Activated CD4-positive, alpha-beta T cell treated with anti-CD3 and anti-CD28 coated beads, Interleukin-2, amount 10 ng/mL, durations not matched to agents 7 days and 5 days (primary cell): ENCODE measurements at regions not wholly inside any gene's neighbourhood (a gene's known extent, or its start where the extent isn't known, plus 50 kb on each side); places are given as distances from the start of the nearest gene placed in this dataset.
A peak's percentile ranks its signal among the peaks of the same experiment; 100 is the strongest.

Experiments used
- CTCF ChIA-PET: fragments of 350-600 bp; sonication (Branson Sonifier 250); formaldehyde crosslinking; loops from one replicate; lab custom pipeline; 2021; ENCODE audit warnings: antibody characterized with exemption; lab: Charles Lee
- POLR2A ChIA-PET: fragments of 350-600 bp; sonication (Branson Sonifier 250); formaldehyde crosslinking; loops from one replicate; lab custom pipeline; 2021; ENCODE audit warnings: antibody characterized with exemption; lab: Charles Lee
- DNase-seq: peaks from one replicate; pipeline ENCODE4 v3.0.0-alpha.2; 2020
- H3K27ac Mint-ChIP-seq: one replicate; pipeline ENCODE4 v1.8.0; 2021; ENCODE audit warnings: mild to moderate bottlenecking, moderate library complexity, mixed read lengths
- H3K27me3 Mint-ChIP-seq: one replicate; pipeline ENCODE4 v1.8.0; 2021; ENCODE audit warnings: mixed read lengths
- H3K36me3 Mint-ChIP-seq: one replicate; pipeline ENCODE4 v1.8.0; 2021; ENCODE audit warnings: low read depth, mixed read lengths
- H3K4me1 Mint-ChIP-seq: one replicate; pipeline ENCODE4 v1.8.0; 2021; ENCODE audit warnings: mixed read lengths
- H3K4me3 Mint-ChIP-seq: one replicate; pipeline ENCODE4 v1.8.0; 2021; ENCODE audit warnings: mild to moderate bottlenecking, moderate library complexity, mixed read lengths
- H3K9me3 Mint-ChIP-seq: one replicate; pipeline ENCODE4 v1.8.0; 2021; ENCODE audit warnings: mixed read lengths

GRCh38 chr15:60110909-60111308, 106.8 kb downstream of the FOXB1 start:
- no peaks in the 10 kb centered on the region for H3K36me3 Mint-ChIP-seq
- peaks cover 2% of the 10 kb centered on the region for H3K4me1 Mint-ChIP-seq
- peaks cover 10% of the 10 kb centered on the region for H3K9me3 Mint-ChIP-seq
- POLR2A ChIA-PET, result no interaction called here
- no peak overlapping the region for H3K4me3 Mint-ChIP-seq
- H3K27me3 Mint-ChIP-seq, result peaks cover 7% of the 10 kb centered on the region
- CTCF ChIA-PET, result interaction anchor here (0.5 kb wide), 1 partner anchor 59 kb away, joined by 3 read pairs; no protein-coding TSS in a partner anchor
- DNase-seq, result no peak
- no peak overlapping the region for H3K27ac Mint-ChIP-seq

DNA sequence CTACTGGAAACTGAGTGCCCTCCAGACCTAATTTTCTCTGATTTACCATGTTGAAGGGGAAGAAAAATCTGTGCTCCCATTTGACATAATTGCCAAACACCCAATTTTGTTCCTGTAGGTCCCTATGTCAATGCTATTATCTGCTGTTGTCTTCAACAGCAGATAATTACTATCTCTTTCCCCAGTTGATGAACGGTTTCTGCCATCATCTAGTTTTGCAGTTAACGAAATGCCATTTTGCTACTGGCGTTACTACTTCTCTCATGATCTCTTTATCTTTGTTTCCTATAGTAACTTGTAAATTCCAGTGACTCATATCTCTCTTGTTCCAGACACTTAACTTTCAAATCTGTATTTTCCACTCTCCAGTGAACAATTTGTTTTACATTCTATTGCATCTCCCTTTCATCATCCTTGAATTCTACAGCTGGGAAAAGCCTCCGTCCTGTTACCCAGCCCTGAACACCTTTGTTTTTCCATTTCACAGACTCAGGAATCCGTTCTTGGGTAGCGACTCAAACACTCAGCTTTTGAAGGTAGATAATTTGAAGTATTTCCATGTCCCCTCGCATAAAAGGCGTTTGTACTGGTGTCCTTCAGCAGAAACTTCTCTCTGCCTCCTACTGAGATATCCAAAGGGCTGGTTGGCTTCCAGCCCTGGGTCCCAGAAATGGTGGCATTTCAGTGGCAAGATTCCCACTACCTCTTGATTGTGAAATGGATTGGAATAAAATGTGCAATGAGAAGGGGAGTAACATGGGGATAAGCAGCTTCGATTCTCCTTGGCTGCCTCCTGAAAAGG, 111.7 kb downstream of the FOXB1 start:
- no peaks in the 10 kb centered on the region for H3K36me3 Mint-ChIP-seq
- no peaks in the 10 kb centered on the region for H3K9me3 Mint-ChIP-seq
- ChIA-PET POLR2A (no interaction called here), CTCF (interaction anchor here (1.0 to 1.1 kb wide), 2 partner anchors 11 to 44 kb away, joined by 3 read pairs; no protein-coding TSS in a partner anchor)
- peaks cover 2% of the 10 kb centered on the region for H3K27me3 Mint-ChIP-seq
- H3K4me3 Mint-ChIP-seq, result no peak overlapping the region
- no peak for DNase-seq
- peaks cover 14% of the 10 kb centered on the region for H3K4me1 Mint-ChIP-seq
- H3K27ac Mint-ChIP-seq, result no peak overlapping the region

GRCh38 chr15:60116456-60117089, 112.5 kb downstream of the FOXB1 start:
- H3K36me3 Mint-ChIP-seq, result no peaks in the 10 kb centered on the region
- DNase-seq, result no peak
- peaks cover 19% of the 10 kb centered on the region for H3K4me1 Mint-ChIP-seq
- CTCF ChIA-PET, result interaction anchor here (0.6 kb wide), 1 partner anchor 104 kb away, joined by 4 read pairs; no protein-coding TSS in a partner anchor
- H3K4me3 Mint-ChIP-seq, result no peak overlapping the region
- H3K9me3 Mint-ChIP-seq, result no peaks in the 10 kb centered on the region
- H3K27ac Mint-ChIP-seq, result no peak overlapping the region
- POLR2A ChIA-PET, result no interaction called here
- H3K27me3 Mint-ChIP-seq, result peaks cover 2% of the 10 kb centered on the region

- Mint-ChIP-seq H3K9me3 (no peaks in the 10 kb centered on the region), H3K4me3 (no peak overlapping the region), H3K4me1 (peaks cover 31% of the 10 kb centered on the region), H3K27ac (no peak overlapping the region), H3K27me3 (peaks cover 2% of the 10 kb centered on the region), H3K36me3 (no peaks in the 10 kb centered on the region)
- ChIA-PET CTCF (no interaction called here), POLR2A (no interaction called here)
- no peak for DNase-seq
Observed at GRCh38 chr15:60118146-60118545, 114.0 kb downstream of the FOXB1 start.

DNA sequence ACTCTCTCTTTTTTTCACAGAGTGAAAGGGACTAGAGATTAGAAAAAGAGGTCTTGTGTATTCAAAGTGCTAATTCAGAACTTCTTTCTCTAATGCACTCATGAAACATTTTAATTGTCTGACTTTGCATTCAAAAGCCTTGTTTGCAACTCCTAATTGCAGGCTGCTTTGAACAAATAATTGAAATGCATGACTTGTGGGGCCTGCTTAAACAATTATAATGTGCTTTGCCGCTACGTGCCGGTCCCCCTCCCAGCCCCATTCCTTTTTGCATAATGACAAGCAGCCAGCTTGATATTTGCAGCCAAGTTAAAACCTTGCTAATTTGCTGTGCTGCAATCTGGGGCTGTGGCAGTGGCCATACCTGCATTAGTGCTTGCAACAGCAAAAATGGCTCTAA, 114.5 kb downstream of the FOXB1 start:
- no peaks in the 10 kb centered on the region for H3K36me3 Mint-ChIP-seq
- POLR2A ChIA-PET, result no interaction called here
- no peak overlapping the region for H3K27ac Mint-ChIP-seq
- H3K4me1 Mint-ChIP-seq, result peaks cover 31% of the 10 kb centered on the region
- CTCF ChIA-PET, result no interaction called here
- H3K27me3 Mint-ChIP-seq, result peaks cover 2% of the 10 kb centered on the region
- H3K9me3 Mint-ChIP-seq, result no peaks in the 10 kb centered on the region
- DNase-seq, result no peak
- H3K4me3 Mint-ChIP-seq, result no peak overlapping the region

- H3K4me1 Mint-ChIP-seq, result peaks cover 32% of the 10 kb centered on the region
- POLR2A ChIA-PET, result no interaction called here
- H3K36me3 Mint-ChIP-seq, result no peaks in the 10 kb centered on the region
Observed at GRCh38 chr15:60119101-60119500, 115.0 kb downstream of the FOXB1 start.

GRCh38 chr15:60120100-60120499, 116.0 kb downstream of the FOXB1 start:
- Mint-ChIP-seq H3K4me3 (no peak overlapping the region), H3K9me3 (no peaks in the 10 kb centered on the region), H3K27ac (no peak overlapping the region), H3K4me1 (peaks cover 40% of the 10 kb centered on the region), H3K27me3 (peaks cover 2% of the 10 kb centered on the region), H3K36me3 (no peaks in the 10 kb centered on the region)
- ChIA-PET POLR2A (no interaction called here), CTCF (interaction anchor here (1.0 to 1.3 kb wide), 3 partner anchors 14 to 118 kb away, joined by 3 read pairs; no protein-coding TSS in a partner anchor)
- no peak for DNase-seq

More at GRCh38 chr15:60119101-60119500, 115.0 kb downstream of the FOXB1 start:
- no peak overlapping the region for H3K4me3 Mint-ChIP-seq
- no peak overlapping the region for H3K27ac Mint-ChIP-seq
- peaks cover 2% of the 10 kb centered on the region for H3K27me3 Mint-ChIP-seq
- H3K9me3 Mint-ChIP-seq, result no peaks in the 10 kb centered on the region
- CTCF ChIA-PET, result no interaction called here
- no peak for DNase-seq

GRCh38 chr15:60121845-60122244, 117.7 kb downstream of the FOXB1 start:
- Mint-ChIP-seq H3K36me3 (no peaks in the 10 kb centered on the region), H3K27me3 (peaks cover 2% of the 10 kb centered on the region), H3K4me3 (no peak overlapping the region), H3K9me3 (no peaks in the 10 kb centered on the region), H3K4me1 (peaks cover 58% of the 10 kb centered on the region), H3K27ac (no peak overlapping the region)
- POLR2A ChIA-PET, result interaction anchor here (0.6 kb wide), 1 partner anchor 113 kb away, joined by 5 read pairs; no protein-coding TSS in a partner anchor
- CTCF ChIA-PET, result no interaction called here
- DNase-seq, result no peak

- H3K36me3 Mint-ChIP-seq, result no peaks in the 10 kb centered on the region
- H3K4me3 Mint-ChIP-seq, result no peak overlapping the region
- POLR2A ChIA-PET, result no interaction called here
- no peak for DNase-seq
- H3K4me1 Mint-ChIP-seq, result peaks cover 66% of the 10 kb centered on the region
- no peak overlapping the region for H3K27ac Mint-ChIP-seq
- H3K27me3 Mint-ChIP-seq, result peaks cover 2% of the 10 kb centered on the region
- CTCF ChIA-PET, result no interaction called here
- H3K9me3 Mint-ChIP-seq, result no peaks in the 10 kb centered on the region
Observed at GRCh38 chr15:60122691-60123090, 118.6 kb downstream of the FOXB1 start.

DNA sequence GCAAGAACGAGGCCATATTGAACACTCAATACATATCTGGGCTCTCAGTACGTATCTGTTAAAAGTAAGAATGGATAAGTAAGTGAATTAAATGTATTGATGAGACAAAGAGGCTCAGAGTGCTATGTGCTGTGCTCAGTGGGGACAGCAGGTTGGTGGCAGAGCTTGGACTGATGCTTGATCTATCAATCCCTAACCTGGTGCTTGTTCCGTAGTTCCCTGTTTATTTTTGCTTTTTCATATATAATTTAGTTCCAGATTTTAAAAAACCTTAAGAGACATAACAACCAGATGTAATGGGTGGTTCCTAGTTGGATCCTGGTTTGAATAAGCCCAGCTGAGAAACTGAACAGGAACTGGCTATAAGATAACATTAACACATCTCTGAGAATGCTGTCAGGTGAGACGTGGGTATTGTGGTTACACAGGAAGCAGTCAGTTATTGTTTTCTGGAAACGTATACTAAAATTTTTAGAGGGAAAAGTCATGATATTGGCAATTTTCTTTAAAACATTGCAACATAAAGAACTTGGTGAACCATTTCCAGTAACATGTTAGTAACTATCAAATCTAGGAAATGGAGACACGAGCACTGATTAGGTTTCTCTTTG, 120.5 kb downstream of the FOXB1 start:
- no peak overlapping the region for H3K27ac Mint-ChIP-seq
- H3K27me3 Mint-ChIP-seq, result peaks cover 2% of the 10 kb centered on the region
- no peak overlapping the region for H3K4me3 Mint-ChIP-seq
- peak; percentile 16 for DNase-seq
- CTCF ChIA-PET, result interaction anchor here (0.6 to 0.9 kb wide), 2 partner anchors 51 to 117 kb away, joined by 3 to 5 read pairs; no protein-coding TSS in a partner anchor
- H3K9me3 Mint-ChIP-seq, result no peaks in the 10 kb centered on the region
- POLR2A ChIA-PET, result interaction anchor here (0.5 to 0.6 kb wide), 2 partner anchors 116 to 252 kb away, joined by 3 to 4 read pairs; no protein-coding TSS in a partner anchor
- H3K4me1 Mint-ChIP-seq, result peaks cover 80% of the 10 kb centered on the region
- H3K36me3 Mint-ChIP-seq, result no peaks in the 10 kb centered on the region

GRCh38 chr15:60125334-60125733, 121.2 kb downstream of the FOXB1 start:
- Mint-ChIP-seq H3K4me1 (peaks cover 75% of the 10 kb centered on the region), H3K27me3 (no peaks in the 10 kb centered on the region), H3K9me3 (no peaks in the 10 kb centered on the region), H3K27ac (peak overlapping the region; percentile 47), H3K4me3 (no peak overlapping the region), H3K36me3 (no peaks in the 10 kb centered on the region)
- DNase-seq, result no peak
- ChIA-PET CTCF (interaction anchor here (0.6 to 1.0 kb wide), 3 partner anchors 20 to 118 kb away, joined by 3 to 5 read pairs (median 3); no protein-coding TSS in a partner anchor), POLR2A (interaction anchor here (0.5 kb wide), 1 partner anchor 117 kb away, joined by 3 read pairs; no protein-coding TSS in a partner anchor)

DNA sequence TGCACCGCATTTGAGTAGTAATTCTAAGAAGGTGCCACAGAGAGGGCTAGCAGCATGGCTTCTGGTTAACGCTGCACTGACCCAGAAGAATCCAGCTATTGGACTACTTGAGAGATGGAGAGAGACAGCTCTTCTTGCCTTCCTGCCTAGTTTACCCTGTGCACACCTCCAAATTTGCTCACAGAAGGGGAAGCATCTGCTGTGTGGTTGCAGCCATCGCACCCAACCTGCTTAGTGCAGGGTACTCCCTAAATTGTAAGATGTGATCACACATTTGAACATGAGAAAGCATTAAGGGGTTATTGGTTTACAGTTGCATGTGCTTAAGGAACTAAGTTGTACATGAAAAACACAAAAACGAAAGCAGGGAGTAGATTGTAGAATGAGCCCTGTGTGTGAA, 122.1 kb downstream of the FOXB1 start:
- peaks cover 70% of the 10 kb centered on the region for H3K4me1 Mint-ChIP-seq
- H3K36me3 Mint-ChIP-seq, result no peaks in the 10 kb centered on the region
- no peaks in the 10 kb centered on the region for H3K9me3 Mint-ChIP-seq
- peak overlapping the region; percentile 82 for H3K27ac Mint-ChIP-seq
- ChIA-PET POLR2A (no interaction called here), CTCF (interaction anchor here (0.6 to 1.4 kb wide), 4 partner anchors 11 to 528 kb away, joined by 3 read pairs; no protein-coding TSS in a partner anchor)
- no peak for DNase-seq
- H3K4me3 Mint-ChIP-seq, result peak overlapping the region; percentile 80
- H3K27me3 Mint-ChIP-seq, result no peaks in the 10 kb centered on the region
